GM21786 (cell line): ENCODE measurements at regions not wholly inside any gene's neighbourhood (a gene's known extent, or its start where the extent isn't known, plus 50 kb on each side); places are given as distances from the start of the nearest gene placed in this dataset.

Experiments
- ATAC-seq: cut with Tn5 transposase; IDR thresholded peaks from one replicate; pipeline ENCODE4 v1.9.1; 2021; ENCODE audit not compliant: unreplicated experiment

DNA sequence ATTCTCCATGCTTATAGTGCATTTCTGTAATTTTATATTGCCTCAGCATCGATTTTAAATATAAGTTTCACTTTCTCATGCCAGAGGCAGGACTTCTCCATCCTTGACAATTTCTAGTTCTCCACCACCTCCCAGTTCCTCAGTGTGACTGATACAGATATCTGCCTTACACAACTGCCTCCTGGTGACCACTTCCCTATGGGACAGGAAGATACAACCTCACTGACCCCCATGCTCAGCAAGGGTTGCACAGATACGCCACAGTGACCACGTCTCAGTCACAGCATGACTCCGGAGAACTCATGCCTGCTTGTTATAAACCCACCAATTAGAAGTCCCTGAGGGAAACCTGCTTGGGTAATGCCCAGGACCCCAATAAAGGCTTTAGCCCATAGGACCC lies 284.0 kb upstream of the MC4R start:
- no peak for ATAC-seq

DNA sequence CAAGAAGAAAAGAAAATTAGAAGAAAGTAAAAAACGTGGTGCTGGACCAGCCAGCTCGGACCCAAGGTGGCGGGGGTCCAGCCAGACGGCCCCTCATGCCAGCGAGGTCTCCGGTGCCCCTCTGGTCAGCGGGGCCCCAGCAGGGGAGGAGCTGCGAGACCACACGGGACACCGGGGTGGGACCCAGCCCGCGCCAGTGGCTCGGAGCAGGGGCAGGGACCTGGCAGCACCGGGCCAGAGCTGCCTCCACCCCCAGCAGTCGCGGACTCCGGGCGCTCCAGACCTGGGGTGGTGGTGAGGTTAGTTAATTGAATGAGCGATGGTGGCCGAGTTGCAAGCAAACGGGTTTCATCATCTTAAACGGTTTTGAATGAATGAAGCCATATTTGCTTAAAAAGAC lies 289.9 kb upstream of the MC4R start:
- ATAC-seq, result no peak

DNA sequence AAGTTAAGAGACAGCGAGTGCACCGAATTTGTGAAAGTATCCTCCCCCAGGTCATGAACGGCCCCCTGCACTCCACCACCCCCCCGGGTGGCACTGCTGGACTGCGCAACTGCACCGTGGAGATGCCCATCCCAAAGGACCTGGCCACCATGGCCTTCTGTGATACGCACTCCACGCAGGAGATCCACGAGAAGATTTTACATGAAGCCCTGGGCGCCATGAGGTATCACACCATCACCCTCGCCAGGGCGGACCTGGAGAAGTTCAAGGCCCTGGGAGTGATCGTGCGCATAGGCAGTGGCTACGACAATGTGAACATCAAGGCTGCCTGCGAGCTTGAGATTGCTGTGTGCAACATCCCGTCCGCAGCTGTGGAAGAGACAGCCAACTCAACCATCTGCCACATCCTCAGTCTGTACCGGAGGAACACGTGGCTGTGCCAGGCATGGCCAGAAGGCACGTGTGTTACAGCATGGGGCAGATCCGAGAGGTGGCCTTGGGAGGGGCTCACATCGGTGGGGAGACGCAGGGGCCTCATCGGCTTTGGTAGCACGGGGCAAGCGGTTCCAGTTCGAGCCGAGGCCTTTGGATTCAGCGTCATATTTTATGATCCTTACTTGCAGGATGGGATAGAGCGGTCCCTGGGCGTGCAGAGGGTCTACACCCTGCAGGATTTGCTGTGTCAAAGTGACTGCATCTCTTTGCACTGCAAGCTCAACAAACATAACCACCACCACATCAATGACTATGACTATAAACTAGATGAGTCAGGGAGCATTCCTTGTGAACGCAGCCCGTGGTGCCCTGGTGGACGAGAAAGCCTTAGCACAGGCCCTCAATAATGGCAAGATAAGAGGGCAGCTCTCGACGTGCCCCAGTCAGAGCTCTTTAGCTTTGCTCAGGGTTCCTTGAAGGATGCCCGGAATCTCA lies 290.8 kb upstream of the MC4R start:
- no peak for ATAC-seq

DNA sequence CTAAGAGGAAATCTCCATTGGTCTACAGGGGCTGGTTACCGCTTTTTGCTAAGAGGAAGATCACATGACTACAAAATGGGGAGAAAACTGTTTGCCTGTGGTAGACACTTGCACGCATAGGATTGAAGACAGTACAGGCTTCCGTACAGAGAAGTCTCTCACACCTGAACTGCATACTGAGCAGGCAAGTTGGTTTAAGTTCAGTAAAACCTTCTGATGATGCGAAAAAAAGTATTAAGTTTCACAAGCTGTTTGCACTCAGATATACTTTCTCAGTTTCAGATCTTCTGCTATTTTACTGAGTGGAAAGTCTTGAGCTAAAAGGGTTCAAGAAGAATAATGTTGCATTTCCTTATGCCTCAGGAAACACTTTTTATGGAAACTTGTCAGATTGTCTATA lies 292.2 kb upstream of the MC4R start:
- ATAC-seq, result no peak

DNA sequence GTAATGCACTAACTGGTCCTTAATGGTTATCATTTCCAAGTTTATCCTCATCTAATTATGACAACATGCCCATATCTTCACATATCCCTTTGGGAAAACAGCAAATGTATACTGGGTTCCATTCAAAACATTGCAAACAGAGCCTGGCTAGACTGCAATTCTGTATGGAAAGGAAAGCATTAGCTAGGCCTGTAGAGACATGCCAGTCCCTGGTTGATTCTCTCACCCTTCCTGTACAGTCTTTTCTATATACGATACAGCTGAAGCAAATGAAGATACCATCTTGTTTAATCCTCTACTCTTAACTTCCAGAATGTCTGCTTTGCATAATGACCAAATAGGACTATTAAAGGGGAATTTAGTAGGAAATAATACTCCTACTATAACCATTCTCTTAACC lies 294.4 kb upstream of the MC4R start:
- no peak for ATAC-seq

DNA sequence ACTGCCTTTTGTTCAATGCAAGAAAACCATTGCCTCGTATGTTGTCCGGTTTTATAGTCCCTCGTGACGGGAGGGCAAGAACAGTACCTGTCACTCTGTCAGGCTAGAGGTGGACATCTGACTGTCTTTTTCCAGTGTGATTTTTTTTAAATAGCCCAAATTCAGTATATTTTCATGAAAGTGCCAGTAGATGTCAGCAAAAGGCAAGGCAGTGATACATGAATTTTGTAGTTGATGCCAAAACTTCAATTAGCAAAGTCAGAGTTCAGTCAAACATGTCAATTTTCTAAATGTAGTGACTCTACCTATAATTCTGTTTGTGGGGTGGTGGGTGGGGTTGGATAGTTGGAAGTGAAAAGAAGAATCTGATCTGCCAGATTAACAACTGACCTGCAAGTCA lies 296.0 kb upstream of the MC4R start:
- no peak for ATAC-seq

DNA sequence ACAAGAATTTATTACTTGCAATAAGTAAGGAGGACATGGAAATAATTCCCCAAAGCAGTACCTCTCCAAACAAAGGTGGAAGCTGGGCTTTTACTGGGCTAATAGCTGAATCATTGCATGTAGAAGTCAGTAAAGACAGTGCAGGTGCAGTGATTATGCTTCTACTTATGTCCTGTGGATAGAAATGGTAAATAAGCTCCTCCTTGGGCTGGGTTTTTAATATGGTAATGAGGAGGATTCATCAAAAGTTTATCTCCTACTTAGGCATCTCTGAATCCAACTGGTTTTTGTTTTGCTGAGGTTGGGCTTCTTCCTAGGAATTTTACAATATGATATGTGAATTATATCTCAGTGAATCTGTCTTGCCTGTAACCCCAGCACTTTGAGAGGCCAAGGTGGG lies 297.4 kb upstream of the MC4R start:
- no peak for ATAC-seq

DNA sequence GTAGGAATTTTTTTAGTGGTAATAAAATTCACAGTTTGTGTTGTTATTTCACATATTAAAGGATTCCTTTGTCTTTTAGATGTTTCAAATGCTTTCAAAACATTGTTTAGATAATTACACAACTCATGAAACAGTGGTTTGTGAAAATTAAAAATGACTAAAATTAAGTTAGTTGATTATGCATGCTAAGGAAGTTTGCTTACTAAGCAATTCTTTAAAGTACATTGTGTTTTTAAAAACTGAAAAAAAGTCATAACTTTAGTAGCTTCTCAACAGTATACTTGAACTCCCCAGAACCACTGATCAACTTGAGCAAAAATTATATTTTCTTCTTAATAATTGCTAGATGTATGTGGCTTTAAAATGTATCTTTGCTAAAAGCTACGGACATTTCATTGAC lies 298.4 kb upstream of the MC4R start:
- no peak for ATAC-seq

DNA sequence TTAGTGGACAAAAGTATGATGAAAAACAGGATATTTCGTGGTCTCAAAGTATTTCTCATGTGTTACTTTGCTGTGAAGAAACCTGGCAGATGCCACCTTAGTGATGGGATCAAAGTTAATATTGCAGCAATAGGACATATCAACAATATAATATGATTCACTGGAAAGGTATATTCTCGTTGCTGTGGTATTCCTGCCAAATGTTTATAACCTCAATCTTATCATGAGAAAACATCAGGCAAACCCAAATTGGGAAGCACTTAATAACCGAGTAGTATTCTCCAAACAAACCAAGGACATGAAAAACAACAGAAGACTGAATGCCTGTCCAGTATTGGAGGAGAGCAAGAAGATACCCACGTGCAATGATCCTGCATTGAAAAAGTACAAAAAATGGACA lies 302.6 kb upstream of the MC4R start:
- ATAC-seq, result no peak

DNA sequence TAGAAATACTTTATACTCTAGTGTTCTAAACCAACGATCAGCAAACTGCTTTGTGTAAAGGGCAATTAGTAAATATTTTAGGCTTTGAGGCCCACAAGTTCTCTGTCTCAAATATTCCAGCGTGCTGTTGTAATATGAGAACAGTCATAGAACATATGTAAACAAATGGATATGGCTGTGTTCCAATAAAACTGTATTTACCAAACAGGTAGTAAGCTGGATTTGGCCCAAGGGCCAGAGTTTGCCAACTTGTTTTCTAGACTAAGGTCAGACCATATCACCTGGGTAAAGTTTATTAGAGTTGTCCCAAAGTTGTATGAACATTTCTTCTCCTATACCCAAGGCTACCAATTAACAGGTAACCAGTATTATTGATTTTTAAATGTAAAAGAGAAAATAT lies 303.2 kb upstream of the MC4R start:
- ATAC-seq, result no peak

DNA sequence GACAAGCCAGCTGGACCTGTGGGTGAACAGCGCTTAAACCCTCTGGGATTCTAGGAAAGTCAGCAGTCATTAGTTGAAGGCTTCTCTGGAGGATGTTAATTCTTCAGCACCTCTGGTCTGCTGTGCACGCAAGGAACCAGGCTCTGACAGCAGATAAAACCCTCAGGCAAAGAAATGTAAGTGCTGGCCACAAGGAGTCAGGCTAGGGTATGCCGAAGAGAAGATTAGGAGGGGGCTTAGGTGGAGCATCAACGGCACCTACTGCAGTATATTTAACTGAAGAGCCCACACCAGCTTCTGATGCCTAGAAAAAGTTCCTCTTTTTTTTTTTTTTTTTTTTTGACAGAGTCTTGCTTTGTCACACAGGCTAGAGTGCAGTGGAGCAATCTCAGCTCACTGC lies 304.2 kb upstream of the MC4R start:
- ATAC-seq, result no peak

DNA sequence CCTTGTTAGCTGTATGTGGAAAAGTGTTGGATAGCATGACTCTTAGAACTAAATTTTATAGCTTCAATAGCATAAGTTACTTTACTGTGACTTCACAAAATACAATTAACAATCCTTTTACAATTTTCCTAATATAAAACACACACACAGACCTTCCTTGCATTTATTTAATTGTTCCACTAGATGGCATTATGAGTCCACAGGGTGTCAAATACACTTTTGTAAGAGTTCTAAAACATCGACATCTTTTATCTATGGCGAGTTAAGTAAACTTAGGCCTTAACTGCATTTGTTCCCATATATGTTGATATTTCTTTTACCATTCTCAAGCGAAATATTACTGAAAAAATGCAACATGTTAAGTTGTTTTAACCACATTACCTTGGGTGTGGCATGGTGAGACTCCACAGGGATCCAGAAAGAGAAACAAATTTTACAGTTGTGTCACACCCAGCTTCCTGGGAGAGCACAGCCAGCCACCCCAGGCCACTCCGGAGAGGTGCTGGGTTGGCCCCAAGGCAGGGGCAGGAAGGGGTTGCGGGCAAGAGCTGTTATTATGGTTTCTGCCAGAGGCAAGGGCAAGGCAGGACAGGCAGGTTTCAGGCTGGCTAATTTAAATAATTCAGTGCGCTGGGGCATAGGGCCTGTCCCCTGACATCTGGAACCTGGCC lies 312.4 kb upstream of the MC4R start:
- ATAC-seq, result no peak

DNA sequence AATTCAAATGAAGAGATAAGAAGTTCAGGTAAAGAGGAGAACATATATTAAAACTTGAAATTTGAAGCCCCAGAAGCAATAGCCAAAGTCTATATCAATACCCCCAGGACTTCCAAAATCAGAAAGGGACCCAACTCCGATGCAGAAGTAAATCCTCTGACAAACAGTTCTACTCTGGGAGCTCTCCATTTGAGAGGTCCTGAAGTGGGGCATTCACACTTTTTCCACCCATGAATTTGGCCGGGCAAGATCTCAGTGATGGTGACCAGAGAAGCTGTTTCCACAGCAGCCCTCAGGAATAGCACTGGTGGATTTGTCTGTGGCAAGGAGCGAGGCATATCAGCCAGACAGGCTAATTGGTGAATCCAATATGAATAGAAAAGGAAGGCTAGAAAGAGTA lies 313.6 kb upstream of the MC4R start:
- ATAC-seq, result no peak

DNA sequence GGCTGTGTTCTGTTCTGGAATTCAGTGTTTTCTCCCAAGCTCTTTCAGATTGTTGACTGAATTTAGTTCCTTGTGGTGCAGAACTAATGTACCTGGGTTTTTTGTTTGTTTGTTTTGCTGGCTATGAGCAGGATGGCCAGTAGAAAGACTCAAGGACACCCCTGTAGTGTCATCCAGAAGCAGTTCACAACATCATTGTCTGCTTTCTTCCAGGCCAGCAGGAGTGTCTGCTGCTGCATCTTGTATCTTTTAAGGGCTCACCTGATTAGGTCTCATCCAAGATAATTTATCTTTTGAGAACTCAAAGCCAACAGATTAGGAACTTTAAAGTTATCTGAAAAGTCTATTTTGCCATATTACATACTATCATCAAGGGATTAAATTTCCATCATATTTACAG lies 318.5 kb upstream of the MC4R start:
- ATAC-seq, result no peak

DNA sequence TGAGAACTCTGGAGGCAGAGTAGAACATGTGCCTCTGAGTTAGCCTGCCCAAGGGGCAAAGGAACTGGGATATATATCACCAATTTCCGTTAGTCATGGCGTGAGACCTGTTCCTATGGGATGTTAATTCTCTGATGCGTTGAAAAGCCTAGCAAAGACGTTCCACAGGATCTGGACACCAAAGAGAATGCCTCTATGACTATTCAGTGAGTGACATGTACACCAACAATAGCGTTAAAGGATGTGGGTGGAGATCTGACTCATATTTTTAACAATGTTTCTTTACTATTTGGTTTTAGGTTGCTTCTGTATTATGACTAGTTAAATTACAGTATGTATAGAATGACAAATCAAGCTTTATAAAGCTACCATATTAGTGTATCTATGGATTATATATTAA lies 320.9 kb upstream of the MC4R start:
- no peak for ATAC-seq

DNA sequence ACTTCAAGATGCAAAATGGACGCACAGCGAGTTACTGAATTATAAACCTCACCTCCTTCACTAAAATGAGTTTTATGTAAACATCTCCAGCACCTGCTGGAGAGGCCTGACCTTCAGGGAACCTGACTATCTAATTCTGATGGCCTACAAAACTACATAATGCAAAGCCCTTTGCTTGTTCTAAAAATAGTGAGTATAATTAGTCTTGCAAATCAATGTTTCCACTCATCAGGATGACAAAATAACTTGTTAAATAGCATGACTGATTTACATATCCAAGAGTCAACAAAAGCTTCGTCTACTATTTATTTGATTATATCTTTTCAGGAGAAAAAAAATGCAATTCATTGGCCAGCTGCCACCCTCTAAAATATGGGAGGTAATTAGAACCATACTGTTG lies 326.3 kb upstream of the MC4R start:
- no peak for ATAC-seq

DNA sequence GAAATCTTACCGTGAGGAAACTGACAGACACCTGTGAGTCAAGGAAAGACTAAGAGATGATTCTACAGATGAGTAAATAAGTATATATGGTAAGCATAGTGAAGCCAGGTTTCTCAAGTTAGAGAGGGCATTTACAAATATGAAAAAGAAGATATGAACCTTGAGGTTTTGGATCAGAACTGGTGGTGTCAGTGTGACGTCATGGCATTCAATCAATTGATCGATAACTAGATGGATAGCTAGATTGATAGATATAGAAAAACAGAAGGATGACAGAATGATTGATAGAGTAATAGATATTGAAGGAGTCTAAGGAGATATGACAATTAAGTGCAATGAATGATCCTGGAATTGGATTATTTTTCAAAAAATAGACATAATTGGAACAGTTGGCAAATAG lies 350.2 kb upstream of the MC4R start:
- ATAC-seq, result no peak

DNA sequence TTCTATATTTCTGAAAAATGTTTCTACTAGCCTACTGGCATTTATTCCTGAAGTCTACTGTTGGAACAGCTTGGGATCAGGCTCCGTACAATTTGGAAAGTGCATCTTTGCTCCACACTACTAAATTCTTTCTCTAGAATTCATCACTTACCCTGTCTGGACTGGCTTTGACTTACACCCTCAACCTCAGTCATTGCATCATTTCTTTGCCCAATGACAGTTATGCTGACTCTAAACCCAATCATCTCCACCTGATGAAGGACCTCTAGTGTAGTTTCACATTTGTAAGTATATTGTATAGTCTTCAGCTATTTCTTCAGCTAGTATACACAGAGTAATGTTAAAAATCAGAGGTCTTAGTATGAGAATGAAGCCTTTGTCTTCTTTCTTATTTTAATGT lies 359.6 kb upstream of the MC4R start:
- no peak for ATAC-seq

DNA sequence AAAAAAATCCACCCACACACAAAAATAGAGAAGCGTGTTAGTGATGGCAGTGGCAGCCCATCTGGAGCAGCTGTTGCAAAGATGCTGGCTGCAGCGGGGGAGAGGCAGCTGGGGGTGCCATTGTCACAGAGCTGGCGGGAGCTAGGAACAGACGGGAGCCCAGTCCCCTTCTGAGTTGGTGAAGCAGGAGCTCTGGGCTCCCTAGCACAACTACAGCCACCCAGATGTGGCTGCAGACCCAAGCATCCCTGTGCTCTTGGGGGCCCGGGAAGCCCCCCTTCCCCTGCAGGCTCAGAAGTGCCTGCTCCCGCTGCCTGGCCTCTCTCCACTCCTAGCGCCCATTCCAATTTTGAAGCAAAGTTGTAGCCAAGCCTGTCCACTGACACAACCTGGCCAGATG lies 366.6 kb upstream of the MC4R start:
- no peak for ATAC-seq

DNA sequence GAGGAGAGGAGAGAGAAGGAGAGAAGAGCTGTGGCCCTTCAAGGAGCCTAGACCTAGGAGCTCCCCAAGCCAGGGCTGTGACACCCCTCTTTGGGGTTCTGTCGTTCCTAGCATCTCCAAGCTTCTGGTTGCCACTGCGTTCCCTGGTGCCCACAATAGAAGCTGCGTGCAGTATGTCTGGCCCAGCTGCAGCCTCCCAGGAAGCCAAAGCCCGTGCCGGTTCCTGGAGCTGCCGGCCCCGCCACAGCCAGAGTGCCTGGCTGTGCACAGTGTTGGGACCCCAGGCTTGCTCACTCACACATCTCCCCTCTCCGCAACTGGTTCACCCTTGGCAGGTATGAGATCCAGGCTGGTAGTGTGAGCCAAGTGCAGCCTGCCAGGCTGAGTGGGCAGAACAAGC lies 367.7 kb upstream of the MC4R start:
- ATAC-seq, result no peak

DNA sequence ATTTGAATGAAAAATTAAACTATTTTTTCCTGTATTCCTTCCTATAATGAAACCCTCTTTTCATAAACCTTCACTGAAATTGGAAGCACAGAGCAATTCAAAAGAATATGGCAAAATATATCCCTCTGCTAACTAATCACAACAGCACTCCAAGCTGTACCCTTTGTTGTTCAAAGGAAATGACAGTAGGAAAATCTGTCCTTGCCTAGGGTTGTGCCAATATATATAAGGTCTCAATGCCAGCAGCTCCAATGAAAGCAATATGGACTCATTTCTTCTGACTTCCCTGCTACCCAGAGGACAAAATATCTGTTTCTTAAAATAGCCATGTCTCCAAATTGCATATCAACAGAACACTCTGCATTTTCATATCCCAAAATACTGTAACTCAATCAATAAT lies 373.9 kb upstream of the MC4R start:
- ATAC-seq, result no peak

DNA sequence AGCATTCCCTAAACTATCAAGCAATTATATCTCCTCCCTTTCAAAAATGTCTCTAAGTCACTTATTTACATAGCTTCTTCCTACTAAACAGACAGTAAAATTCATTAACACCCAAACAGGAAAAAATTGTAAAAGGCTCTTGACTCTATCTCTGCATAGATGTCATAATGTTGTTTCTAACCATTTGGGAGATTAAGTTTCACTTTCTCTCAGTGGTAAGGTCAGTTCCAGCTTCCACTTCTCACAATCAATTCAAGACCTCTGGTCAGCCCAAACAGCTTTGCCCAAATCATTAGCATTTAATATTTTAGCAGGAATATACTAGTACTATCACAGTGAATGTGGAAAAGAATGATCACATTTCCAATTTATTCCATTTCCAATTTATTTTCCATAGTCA lies 374.3 kb upstream of the MC4R start:
- ATAC-seq, result no peak

DNA sequence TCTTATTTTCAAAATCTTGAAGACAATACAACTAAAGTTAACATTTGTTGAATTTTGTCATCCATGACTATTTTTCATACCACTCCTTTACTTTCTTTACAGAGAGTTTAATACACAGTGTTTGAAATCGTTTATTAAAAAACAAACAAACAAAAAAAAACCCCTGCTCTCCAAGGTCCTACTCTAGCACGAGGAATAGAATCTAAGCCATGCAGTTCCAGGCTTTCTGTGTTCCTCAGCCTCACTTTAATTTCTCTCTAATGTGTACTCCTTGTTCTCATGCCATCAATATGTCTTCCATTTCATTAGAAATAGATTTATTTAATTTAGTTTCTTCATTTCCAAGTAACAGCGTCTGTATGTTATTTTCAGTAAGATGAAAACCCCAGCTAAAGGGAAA lies 381.2 kb upstream of the MC4R start:
- ATAC-seq, result no peak
